ENCODE measurements at regions not wholly inside any gene's neighbourhood (a gene's known extent, or its start where the extent isn't known, plus 50 kb on each side); places are given as distances from the start of the nearest gene placed in this dataset.

DNA sequence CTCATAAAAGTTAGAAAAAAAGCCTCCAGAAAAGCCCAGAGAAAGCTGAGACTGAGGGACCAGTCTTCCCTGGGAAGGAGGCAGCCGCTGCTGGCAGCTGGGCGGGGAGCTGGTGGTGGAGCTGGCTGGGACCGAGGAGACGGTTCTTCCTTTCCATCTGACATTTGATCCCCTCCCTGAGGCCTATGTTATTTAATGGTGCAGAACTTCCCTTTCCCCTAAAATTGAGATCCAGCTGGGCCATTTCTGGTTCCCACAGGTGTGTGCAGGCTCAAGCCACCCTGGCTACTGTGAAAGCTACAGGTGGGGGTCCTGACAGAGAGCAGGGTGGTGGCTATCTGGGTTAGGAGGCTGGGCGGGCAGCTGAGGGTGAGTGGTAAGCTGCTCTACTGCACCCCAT lies 81.5 kb upstream of the FZD7 start:
- peaks cover 0 to 13% (median 0%) of the 10 kb centered on the region in 3 donors for H3K27me3 ChIP-seq
- H3K27ac ChIP-seq, result no peak overlapping the region
- H3K4me1 ChIP-seq, result no peaks in the 10 kb centered on the region
- H3K36me3 ChIP-seq, result no peaks in the 10 kb centered on the region
- intact Hi-C loops (cut with DNase I; ENCODE audit: low total_unique reads), result no loop called here
- no peak for DNase-seq
- TF ChIP-seq POLR2A (IDR thresholded peaks at IDR 0.05) (no peak), EP300 (IDR thresholded peaks at IDR 0.05) (no peak), POLR2AphosphoS5 (IDR thresholded peaks at IDR 0.05) (no peak)
- TF ChIP-seq, protein P1, sequence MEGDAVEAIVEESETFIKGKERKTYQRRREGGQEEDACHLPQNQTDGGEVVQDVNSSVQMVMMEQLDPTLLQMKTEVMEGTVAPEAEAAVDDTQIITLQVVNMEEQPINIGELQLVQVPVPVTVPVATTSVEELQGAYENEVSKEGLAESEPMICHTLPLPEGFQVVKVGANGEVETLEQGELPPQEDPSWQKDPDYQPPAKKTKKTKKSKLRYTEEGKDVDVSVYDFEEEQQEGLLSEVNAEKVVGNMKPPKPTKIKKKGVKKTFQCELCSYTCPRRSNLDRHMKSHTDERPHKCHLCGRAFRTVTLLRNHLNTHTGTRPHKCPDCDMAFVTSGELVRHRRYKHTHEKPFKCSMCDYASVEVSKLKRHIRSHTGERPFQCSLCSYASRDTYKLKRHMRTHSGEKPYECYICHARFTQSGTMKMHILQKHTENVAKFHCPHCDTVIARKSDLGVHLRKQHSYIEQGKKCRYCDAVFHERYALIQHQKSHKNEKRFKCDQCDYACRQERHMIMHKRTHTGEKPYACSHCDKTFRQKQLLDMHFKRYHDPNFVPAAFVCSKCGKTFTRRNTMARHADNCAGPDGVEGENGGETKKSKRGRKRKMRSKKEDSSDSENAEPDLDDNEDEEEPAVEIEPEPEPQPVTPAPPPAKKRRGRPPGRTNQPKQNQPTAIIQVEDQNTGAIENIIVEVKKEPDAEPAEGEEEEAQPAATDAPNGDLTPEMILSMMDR (IDR thresholded peaks at IDR 0.05), result no peak
- WGBS, 5 donors, result 80 to 95% (median 83%) methylated on average over 5 of the region's 5 CpGs
- no peaks in the 10 kb centered on the region for H3K9me3 ChIP-seq
- H3K4me3 ChIP-seq, result no peak overlapping the region

DNA sequence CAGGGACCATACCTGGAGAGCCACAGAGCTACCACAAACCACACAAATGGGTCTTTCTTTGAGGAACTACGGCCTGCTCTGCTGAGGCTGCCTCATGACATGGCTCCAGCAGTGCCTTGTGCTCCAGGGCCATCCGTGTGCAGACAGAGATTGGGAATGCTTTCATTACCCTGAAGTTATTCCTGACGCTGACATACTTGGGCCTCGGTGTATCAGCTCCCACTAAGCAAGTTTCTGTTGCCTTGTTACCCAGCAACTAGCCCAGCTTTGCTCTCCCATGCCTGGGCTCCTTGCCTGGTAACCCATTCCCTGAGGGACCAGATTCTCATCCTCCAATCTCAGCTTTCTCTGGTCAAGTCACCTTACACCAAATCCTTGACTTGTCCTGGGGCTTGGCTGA lies 80.3 kb upstream of the FZD7 start:
- WGBS, 5 donors, result 80 to 92% (median 86%) methylated on average over 3 to 4 of the region's 4 CpGs

DNA sequence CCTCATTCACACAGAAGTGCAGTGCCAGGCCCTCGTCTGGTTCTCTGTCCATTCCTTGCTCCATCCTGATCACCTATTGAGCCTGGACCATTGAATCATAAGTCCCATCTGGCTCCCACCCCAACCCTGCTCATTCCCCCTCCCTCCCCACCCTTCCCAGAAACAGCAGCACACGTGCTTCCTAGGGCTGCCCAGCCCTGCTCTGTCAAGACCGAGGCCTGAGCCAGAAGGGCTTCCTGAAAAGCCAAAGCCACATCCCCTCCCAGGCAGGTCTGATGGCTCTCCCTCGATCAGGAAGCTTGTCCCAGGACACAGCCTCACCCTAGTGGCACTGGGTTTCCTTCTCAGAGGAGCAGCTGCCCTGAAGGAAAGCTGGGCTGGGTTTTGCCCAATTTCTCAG lies 79.8 kb upstream of the FZD7 start:
- intact Hi-C loops (cut with DNase I; ENCODE audit: low total_unique reads), result no loop called here
- Histone ChIP-seq H3K4me1 (no peaks in the 10 kb centered on the region), H3K27ac (no peak overlapping the region), H3K36me3 (no peaks in the 10 kb centered on the region), H3K27me3 (peaks cover 0 to 13% (median 0%) of the 10 kb centered on the region in 3 donors), H3K9me3 (no peaks in the 10 kb centered on the region), H3K4me3 (no peak overlapping the region)
- TF ChIP-seq, protein P1 (IDR thresholded peaks at IDR 0.05), result no peak
- no peak for TF ChIP-seq POLR2A (IDR thresholded peaks at IDR 0.05)
- WGBS, 5 donors, result 44 to 58% (median 51%) methylated on average over 4 of the region's 4 CpGs
- DNase-seq, result no peak

More for the DNA sequence above, 80.3 kb upstream of the FZD7 start:
- intact Hi-C loops (cut with DNase I; ENCODE audit: low total_unique reads), result no loop called here
- TF ChIP-seq, protein P1 (IDR thresholded peaks at IDR 0.05), result no peak
- TF ChIP-seq EP300 (IDR thresholded peaks at IDR 0.05), result no peak
- no peak for TF ChIP-seq POLR2AphosphoS5 (IDR thresholded peaks at IDR 0.05)
- no peak for TF ChIP-seq POLR2A (IDR thresholded peaks at IDR 0.05)
- peaks cover 0 to 13% (median 0%) of the 10 kb centered on the region in 3 donors for H3K27me3 ChIP-seq
- H3K4me3 ChIP-seq, result no peak overlapping the region
- H3K36me3 ChIP-seq, result no peaks in the 10 kb centered on the region
- H3K27ac ChIP-seq, result no peak overlapping the region
- H3K9me3 ChIP-seq, result no peaks in the 10 kb centered on the region
- no peaks in the 10 kb centered on the region for H3K4me1 ChIP-seq
- no peak for DNase-seq

DNA sequence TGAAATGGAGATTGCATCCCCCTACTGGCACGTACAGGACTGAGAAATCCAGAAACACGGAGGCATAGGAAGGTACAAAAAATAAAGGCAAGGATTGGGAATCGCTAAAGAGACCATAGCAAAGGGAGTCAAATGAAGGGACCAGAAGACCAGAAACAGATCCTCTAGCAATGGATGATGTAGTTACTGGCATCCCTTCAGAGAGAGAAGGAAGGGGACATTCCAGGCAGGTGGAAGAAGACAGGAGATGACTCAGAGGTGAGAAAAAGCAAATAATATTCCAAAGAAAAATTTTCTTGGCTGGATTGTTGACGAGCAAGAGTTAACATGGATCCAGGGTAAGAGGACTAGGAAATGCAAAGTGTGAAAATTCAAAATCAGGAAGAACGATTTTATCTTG lies 78.4 kb upstream of the FZD7 start:
- Histone ChIP-seq H3K4me1 (no peaks in the 10 kb centered on the region), H3K27me3 (peaks cover 0 to 7% (median 0%) of the 10 kb centered on the region in 3 donors), H3K4me3 (no peak overlapping the region), H3K27ac (peak overlapping the region in 1 of 5 donors; percentile 4), H3K36me3 (no peaks in the 10 kb centered on the region), H3K9me3 (no peaks in the 10 kb centered on the region)
- DNase-seq, result no peak
- 80 to 87% (median 83%) methylated on average over 5 of the region's 5 CpGs for WGBS, 5 donors
- TF ChIP-seq, protein P1 (IDR thresholded peaks at IDR 0.05), result no peak
- no peak for TF ChIP-seq POLR2A (IDR thresholded peaks at IDR 0.05)
- TF ChIP-seq EP300 (IDR thresholded peaks at IDR 0.05), result no peak
- no peak for TF ChIP-seq POLR2AphosphoS5 (IDR thresholded peaks at IDR 0.05)
- intact Hi-C loops (cut with DNase I; ENCODE audit: low total_unique reads), result no loop called here
